GM23338 (cell line): ENCODE measurements at regions not wholly inside any gene's neighbourhood (a gene's known extent, or its start where the extent isn't known, plus 50 kb on each side); places are given as distances from the start of the nearest gene placed in this dataset.

Experiments used
- ATAC-seq: fragments of 200-7000 bp; cut with Tn5 transposase; 3 replicates; pipeline ENCODE4 v1.9.1; 2020
- DNase-seq: peaks from one replicate; pipeline ENCODE4 v3.0.0-alpha.2; 2015; ENCODE audit warnings: low spot score
- H2AFZ ChIP-seq: fragments of 200-600 bp; sonication (generic); 2 replicates; pipeline ENCODE4 v1.8.0; 2016; ENCODE audit warnings: antibody characterized with exemption, mild to moderate bottlenecking, moderate library complexity
- H3F3A ChIP-seq: fragments of 200-600 bp; sonication (generic); replicated peaks from 2 replicates; pipeline ENCODE4 v1.8.0; 2017; ENCODE audit warnings: antibody characterized with exemption, mixed run types, low read depth
- H3K27ac ChIP-seq: fragments of 200-600 bp; sonication (generic); 2 replicates; pipeline ENCODE4 v1.6.1; 2016; ENCODE audit warnings: low read depth
- H3K27me3 ChIP-seq: fragments of 200-600 bp; sonication (generic); 2 replicates; pipeline ENCODE4 v1.8.0; 2016; ENCODE audit warnings: mild to moderate bottlenecking, mixed run types, moderate library complexity; ENCODE audit not compliant: insufficient read depth
- H3K36me3 ChIP-seq: fragments of 200-600 bp; sonication (generic); 2 replicates; pipeline ENCODE4 v1.8.0; 2016; ENCODE audit warnings: mild to moderate bottlenecking; ENCODE audit not compliant: insufficient read depth
- H3K4me1 ChIP-seq: fragments of 200-600 bp; sonication (generic); 2 replicates; pipeline ENCODE4 v1.8.0; 2016; ENCODE audit warnings: mild to moderate bottlenecking, moderate library complexity; ENCODE audit not compliant: insufficient read depth
- H3K4me2 ChIP-seq: fragments of 200-600 bp; sonication (generic); 2 replicates; pipeline ENCODE4 v1.7.1; 2017; ENCODE audit warnings: mixed run types
- H3K4me3 ChIP-seq: fragments of 200-600 bp; sonication (generic); 2 replicates; pipeline ENCODE4 v1.6.1; 2016; ENCODE audit warnings: mixed run types
- H3K79me2 ChIP-seq: fragments of 200-600 bp; sonication (generic); replicated peaks from 2 replicates; pipeline ENCODE4 v1.8.0; 2017; ENCODE audit warnings: mild to moderate bottlenecking; ENCODE audit not compliant: insufficient read depth
- H3K9me2 ChIP-seq: fragments of 200-600 bp; sonication (generic); 2 replicates; pipeline ENCODE4 v1.8.0; 2017; ENCODE audit not compliant: insufficient read depth
- H4K20me1 ChIP-seq: fragments of 200-600 bp; sonication (generic); replicated peaks from 2 replicates; pipeline ENCODE4 v1.8.0; 2017; ENCODE audit warnings: mild to moderate bottlenecking; ENCODE audit not compliant: insufficient read depth
- H3K27ac Mint-ChIP-seq: 2 replicates; pipeline ENCODE4 v1.8.0; 2020; ENCODE audit warnings: inconsistent platforms, mild to moderate bottlenecking, moderate library complexity, mixed read lengths
- H3K27me3 Mint-ChIP-seq: 3 replicates; pipeline ENCODE4 v1.8.0; 2022; ENCODE audit warnings: low read depth, mild to moderate bottlenecking, moderate library complexity, mixed read lengths, inconsistent platforms; ENCODE audit not compliant: insufficient read depth, poor library complexity
- H3K36me3 Mint-ChIP-seq: 3 replicates; pipeline ENCODE4 v1.8.0; 2021; ENCODE audit warnings: low read depth, mild to moderate bottlenecking, inconsistent platforms, moderate library complexity, mixed read lengths
- H3K4me1 Mint-ChIP-seq: 3 replicates; pipeline ENCODE4 v1.8.0; 2020; ENCODE audit warnings: mild to moderate bottlenecking, inconsistent platforms, mixed read lengths
- H3K4me3 Mint-ChIP-seq: 3 replicates; pipeline ENCODE4 v1.8.0; 2021; ENCODE audit warnings: moderate library complexity, mild to moderate bottlenecking, inconsistent platforms, mixed read lengths
- H3K9me3 Mint-ChIP-seq: 3 replicates; pipeline ENCODE4 v1.8.0; 2020; ENCODE audit warnings: moderate library complexity, mild to moderate bottlenecking, inconsistent platforms, mixed read lengths
- CREB1 ChIP-seq: fragments of 250-450 bp; sonication (Bioruptor Pico); IDR thresholded peaks from 2 replicates; pipeline ENCODE4 v1.5.0; 2020; ENCODE audit warnings: low read depth, mild to moderate bottlenecking, moderate library complexity
- EZH2 ChIP-seq: fragments of 200-600 bp; sonication (generic); IDR thresholded peaks from one replicate; pipeline ENCODE4 v1.8.0; 2017; ENCODE audit warnings: antibody characterized with exemption, mild to moderate bottlenecking, low read depth; ENCODE audit not compliant: unreplicated experiment
- EZH2phosphoT487 ChIP-seq: fragments of 200-600 bp; sonication (generic); IDR thresholded peaks from one replicate; pipeline ENCODE4 v1.8.1; 2018; ENCODE audit warnings: antibody characterized with exemption; ENCODE audit not compliant: unreplicated experiment
- JUNB ChIP-seq: IDR thresholded peaks from one replicate; pipeline ENCODE4 v1.6.1; 2016; ENCODE audit warnings: antibody characterized with exemption; ENCODE audit not compliant: unreplicated experiment
- POLR2AphosphoS5 ChIP-seq: IDR thresholded peaks from 2 replicates; pipeline ENCODE4 v1.6.1; 2016; ENCODE audit warnings: antibody characterized with exemption, low read depth
- STAT1 ChIP-seq: IDR thresholded peaks from one replicate; pipeline ENCODE4 v1.6.1; 2016; ENCODE audit warnings: antibody characterized with exemption; ENCODE audit not compliant: unreplicated experiment
- ZNF114 ChIP-seq: fragments of 250-450 bp; sonication (Bioruptor Pico); IDR thresholded peaks from 2 replicates; pipeline ENCODE4 v1.5.0; 2020; ENCODE audit warnings: mild to moderate bottlenecking, moderate library complexity
- ZNF331 ChIP-seq: fragments of 250-450 bp; sonication (Bioruptor Pico); IDR thresholded peaks from 2 replicates; pipeline ENCODE4 v1.5.0; 2020; ENCODE audit warnings: low read depth, mild to moderate bottlenecking, moderate library complexity
- TF ChIP-seq, protein P1 (sequence below): IDR thresholded peaks from one replicate; pipeline ENCODE4 v1.6.1; 2018; ENCODE audit warnings: antibody characterized with exemption; ENCODE audit not compliant: unreplicated experiment
- TF ChIP-seq, protein P2 (sequence below): fragments of 250-450 bp; sonication (Bioruptor Pico); IDR thresholded peaks from 2 replicates; pipeline ENCODE4 v1.5.0; 2020; ENCODE audit warnings: mild to moderate bottlenecking, moderate library complexity
- TF ChIP-seq, protein P3 (sequence below): IDR thresholded peaks from 2 replicates; pipeline ENCODE4 v1.6.1; 2016; ENCODE audit warnings: antibody characterized with exemption

DNA sequence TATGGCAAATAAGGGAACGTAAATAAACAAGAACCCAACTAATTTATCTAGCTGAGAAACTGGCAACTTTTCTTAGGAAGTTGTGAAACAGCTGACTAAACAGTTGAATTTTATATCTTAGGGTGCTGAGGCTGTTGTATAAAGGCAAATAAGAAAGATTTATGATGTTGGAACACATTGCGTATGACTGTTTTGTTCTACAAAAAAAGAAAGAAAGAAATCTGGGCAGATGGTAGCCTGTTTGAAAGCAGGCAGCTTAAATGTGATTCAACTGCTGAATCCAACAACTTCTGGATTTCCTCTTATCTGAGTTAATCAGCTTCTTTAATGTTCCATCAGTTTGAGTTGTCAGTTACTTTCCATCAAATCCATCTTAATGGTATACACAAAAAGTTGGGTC lies 214.5 kb downstream of the SNX13 start:
- Mint-ChIP-seq H3K4me3 (no peak overlapping the region), H3K27me3 (no peaks in the 10 kb centered on the region), H3K36me3 (no peaks in the 10 kb centered on the region), H3K4me1 (peaks cover 9% of the 10 kb centered on the region), H3K27ac (no peak overlapping the region), H3K9me3 (no peaks in the 10 kb centered on the region; the same call in 2 of the 3 replicates)
- no peak overlapping the region for H3K4me2 ChIP-seq
- H3K4me1 ChIP-seq: no peaks in the 10 kb centered on the region
- ATAC-seq (no peak), DNase-seq (no peak)
- TF ChIP-seq EZH2 (no peak), EZH2phosphoT487 (no peak), ZNF331 (CRISPR knock-in tag) (no peak), JUNB (no peak), ZNF114 (no peak)
- TF ChIP-seq, protein P1, sequence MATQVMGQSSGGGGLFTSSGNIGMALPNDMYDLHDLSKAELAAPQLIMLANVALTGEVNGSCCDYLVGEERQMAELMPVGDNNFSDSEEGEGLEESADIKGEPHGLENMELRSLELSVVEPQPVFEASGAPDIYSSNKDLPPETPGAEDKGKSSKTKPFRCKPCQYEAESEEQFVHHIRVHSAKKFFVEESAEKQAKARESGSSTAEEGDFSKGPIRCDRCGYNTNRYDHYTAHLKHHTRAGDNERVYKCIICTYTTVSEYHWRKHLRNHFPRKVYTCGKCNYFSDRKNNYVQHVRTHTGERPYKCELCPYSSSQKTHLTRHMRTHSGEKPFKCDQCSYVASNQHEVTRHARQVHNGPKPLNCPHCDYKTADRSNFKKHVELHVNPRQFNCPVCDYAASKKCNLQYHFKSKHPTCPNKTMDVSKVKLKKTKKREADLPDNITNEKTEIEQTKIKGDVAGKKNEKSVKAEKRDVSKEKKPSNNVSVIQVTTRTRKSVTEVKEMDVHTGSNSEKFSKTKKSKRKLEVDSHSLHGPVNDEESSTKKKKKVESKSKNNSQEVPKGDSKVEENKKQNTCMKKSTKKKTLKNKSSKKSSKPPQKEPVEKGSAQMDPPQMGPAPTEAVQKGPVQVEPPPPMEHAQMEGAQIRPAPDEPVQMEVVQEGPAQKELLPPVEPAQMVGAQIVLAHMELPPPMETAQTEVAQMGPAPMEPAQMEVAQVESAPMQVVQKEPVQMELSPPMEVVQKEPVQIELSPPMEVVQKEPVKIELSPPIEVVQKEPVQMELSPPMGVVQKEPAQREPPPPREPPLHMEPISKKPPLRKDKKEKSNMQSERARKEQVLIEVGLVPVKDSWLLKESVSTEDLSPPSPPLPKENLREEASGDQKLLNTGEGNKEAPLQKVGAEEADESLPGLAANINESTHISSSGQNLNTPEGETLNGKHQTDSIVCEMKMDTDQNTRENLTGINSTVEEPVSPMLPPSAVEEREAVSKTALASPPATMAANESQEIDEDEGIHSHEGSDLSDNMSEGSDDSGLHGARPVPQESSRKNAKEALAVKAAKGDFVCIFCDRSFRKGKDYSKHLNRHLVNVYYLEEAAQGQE: no peak
- H3K9me2 ChIP-seq: no peaks in the 10 kb centered on the region
- H2AFZ ChIP-seq: no peak overlapping the region
- no peaks in the 10 kb centered on the region for H3K36me3 ChIP-seq
- no peaks in the 10 kb centered on the region for H3K27me3 ChIP-seq
- H4K20me1 ChIP-seq: no peaks in the 10 kb centered on the region
- no peak overlapping the region for H3K27ac ChIP-seq
- H3K79me2 ChIP-seq: no peaks in the 10 kb centered on the region
- no peaks in the 10 kb centered on the region for H3F3A ChIP-seq
- no peak overlapping the region for H3K4me3 ChIP-seq

DNA sequence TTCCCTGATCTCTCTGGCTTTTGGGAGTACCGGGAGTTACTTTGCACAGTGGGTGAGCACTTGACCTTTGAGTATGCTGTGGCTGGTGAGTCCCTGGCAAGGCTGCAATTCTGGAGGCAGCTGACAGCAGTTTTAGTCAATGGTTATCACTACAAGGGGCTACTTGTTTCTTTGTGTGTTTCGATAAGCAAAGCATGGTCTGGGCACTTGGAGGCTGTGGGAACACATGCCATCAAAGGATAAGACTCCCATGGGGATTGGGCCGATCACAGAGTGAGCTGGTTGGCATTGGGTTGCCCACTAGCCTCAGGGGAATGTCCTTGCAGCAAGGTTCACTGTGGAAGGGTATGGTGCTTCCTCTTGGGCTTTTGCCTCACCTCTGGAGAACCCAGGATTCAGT lies 208.2 kb downstream of the SNX13 start:
- H3K4me3 ChIP-seq: no peak overlapping the region
- DNase-seq: no peak
- Mint-ChIP-seq H3K9me3 (peaks cover 41% of the 10 kb centered on the region), H3K36me3 (peaks cover 24% of the 10 kb centered on the region), H3K4me3 (no peak overlapping the region), H3K27me3 (peaks cover 5% of the 10 kb centered on the region), H3K4me1 (no peaks in the 10 kb centered on the region), H3K27ac (no peak overlapping the region)
- H3F3A ChIP-seq: no peaks in the 10 kb centered on the region
- no peaks in the 10 kb centered on the region for H3K9me2 ChIP-seq
- no peaks in the 10 kb centered on the region for H4K20me1 ChIP-seq
- no peaks in the 10 kb centered on the region for H3K27me3 ChIP-seq
- H3K27ac ChIP-seq: no peak overlapping the region
- H3K36me3 ChIP-seq: peaks cover 13% of the 10 kb centered on the region
- no peaks in the 10 kb centered on the region for H3K4me1 ChIP-seq
- H2AFZ ChIP-seq: 0 out of 2 replicates have a peak overlapping the region, but pooled peaks have one; percentile 28
- no peak overlapping the region for H3K4me2 ChIP-seq
- ATAC-seq: no peak
- no peaks in the 10 kb centered on the region for H3K79me2 ChIP-seq
- TF ChIP-seq, protein P2, sequence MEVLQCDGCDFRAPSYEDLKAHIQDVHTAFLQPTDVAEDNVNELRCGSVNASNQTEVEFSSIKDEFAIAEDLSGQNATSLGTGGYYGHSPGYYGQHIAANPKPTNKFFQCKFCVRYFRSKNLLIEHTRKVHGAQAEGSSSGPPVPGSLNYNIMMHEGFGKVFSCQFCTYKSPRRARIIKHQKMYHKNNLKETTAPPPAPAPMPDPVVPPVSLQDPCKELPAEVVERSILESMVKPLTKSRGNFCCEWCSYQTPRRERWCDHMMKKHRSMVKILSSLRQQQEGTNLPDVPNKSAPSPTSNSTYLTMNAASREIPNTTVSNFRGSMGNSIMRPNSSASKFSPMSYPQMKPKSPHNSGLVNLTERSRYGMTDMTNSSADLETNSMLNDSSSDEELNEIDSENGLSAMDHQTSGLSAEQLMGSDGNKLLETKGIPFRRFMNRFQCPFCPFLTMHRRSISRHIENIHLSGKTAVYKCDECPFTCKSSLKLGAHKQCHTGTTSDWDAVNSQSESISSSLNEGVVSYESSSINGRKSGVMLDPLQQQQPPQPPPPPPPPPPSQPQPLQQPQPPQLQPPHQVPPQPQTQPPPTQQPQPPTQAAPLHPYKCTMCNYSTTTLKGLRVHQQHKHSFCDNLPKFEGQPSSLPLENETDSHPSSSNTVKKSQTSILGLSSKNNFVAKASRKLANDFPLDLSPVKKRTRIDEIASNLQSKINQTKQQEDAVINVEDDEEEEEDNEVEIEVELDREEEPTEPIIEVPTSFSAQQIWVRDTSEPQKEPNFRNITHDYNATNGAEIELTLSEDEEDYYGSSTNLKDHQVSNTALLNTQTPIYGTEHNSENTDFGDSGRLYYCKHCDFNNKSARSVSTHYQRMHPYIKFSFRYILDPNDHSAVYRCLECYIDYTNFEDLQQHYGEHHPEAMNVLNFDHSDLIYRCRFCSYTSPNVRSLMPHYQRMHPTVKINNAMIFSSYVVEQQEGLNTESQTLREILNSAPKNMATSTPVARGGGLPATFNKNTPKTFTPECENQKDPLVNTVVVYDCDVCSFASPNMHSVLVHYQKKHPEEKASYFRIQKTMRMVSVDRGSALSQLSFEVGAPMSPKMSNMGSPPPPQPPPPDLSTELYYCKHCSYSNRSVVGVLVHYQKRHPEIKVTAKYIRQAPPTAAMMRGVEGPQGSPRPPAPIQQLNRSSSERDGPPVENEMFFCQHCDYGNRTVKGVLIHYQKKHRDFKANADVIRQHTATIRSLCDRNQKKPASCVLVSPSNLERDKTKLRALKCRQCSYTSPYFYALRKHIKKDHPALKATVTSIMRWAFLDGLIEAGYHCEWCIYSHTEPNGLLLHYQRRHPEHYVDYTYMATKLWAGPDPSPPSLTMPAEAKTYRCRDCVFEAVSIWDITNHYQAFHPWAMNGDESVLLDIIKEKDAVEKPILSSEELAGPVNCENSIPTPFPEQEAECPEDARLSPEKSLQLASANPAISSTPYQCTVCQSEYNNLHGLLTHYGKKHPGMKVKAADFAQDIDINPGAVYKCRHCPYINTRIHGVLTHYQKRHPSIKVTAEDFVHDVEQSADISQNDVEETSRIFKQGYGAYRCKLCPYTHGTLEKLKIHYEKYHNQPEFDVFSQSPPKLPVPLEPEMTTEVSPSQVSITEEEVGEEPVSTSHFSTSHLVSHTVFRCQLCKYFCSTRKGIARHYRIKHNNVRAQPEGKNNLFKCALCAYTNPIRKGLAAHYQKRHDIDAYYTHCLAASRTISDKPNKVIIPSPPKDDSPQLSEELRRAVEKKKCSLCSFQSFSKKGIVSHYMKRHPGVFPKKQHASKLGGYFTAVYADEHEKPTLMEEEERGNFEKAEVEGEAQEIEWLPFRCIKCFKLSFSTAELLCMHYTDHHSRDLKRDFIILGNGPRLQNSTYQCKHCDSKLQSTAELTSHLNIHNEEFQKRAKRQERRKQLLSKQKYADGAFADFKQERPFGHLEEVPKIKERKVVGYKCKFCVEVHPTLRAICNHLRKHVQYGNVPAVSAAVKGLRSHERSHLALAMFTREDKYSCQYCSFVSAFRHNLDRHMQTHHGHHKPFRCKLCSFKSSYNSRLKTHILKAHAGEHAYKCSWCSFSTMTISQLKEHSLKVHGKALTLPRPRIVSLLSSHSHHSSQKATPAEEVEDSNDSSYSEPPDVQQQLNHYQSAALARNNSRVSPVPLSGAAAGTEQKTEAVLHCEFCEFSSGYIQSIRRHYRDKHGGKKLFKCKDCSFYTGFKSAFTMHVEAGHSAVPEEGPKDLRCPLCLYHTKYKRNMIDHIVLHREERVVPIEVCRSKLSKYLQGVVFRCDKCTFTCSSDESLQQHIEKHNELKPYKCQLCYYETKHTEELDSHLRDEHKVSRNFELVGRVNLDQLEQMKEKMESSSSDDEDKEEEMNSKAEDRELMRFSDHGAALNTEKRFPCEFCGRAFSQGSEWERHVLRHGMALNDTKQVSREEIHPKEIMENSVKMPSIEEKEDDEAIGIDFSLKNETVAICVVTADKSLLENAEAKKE (CRISPR knock-in tag): no peak
- no peak for TF ChIP-seq STAT1
- no peak for TF ChIP-seq EZH2phosphoT487
- no peak for TF ChIP-seq ZNF114
- TF ChIP-seq EZH2: no peak
- no peak for TF ChIP-seq JUNB
- TF ChIP-seq CREB1 (CRISPR knock-in tag): no peak
- TF ChIP-seq POLR2AphosphoS5: no peak
- TF ChIP-seq, protein P3, sequence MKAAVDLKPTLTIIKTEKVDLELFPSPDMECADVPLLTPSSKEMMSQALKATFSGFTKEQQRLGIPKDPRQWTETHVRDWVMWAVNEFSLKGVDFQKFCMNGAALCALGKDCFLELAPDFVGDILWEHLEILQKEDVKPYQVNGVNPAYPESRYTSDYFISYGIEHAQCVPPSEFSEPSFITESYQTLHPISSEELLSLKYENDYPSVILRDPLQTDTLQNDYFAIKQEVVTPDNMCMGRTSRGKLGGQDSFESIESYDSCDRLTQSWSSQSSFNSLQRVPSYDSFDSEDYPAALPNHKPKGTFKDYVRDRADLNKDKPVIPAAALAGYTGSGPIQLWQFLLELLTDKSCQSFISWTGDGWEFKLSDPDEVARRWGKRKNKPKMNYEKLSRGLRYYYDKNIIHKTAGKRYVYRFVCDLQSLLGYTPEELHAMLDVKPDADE: no peak
